ENCODE measurements at regions not wholly inside any gene's neighbourhood (a gene's known extent, or its start where the extent isn't known, plus 50 kb on each side); places are given as distances from the start of the nearest gene placed in this dataset.

DNA sequence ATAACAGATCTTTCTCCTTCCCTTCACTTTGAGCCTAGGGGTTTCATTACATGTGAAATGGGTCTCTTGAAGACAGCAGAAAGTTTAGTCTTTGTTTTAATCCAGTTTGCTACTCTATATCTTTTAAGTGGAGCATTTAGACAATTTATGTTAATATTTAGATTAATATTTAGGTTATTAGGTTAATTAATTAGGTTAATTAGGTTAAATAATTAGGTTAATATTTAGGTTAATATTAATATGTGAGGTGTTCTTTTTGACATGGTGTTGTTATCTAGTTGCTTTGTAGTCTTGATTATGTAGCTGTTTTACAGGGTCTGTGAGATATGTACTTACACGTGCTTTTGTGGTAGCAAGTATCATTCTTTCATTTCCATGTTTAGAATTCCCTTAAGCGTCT, 312.9 kb downstream of the NEK10 start:
- Histone ChIP-seq H4K91ac (ENCODE audit: low read length) (no peak overlapping the region), H3K9ac (ENCODE audit: low read length) (no peak overlapping the region), H3K14ac (ENCODE audit: low read length in 2 of 2) (no peak overlapping the region), H3K79me1 (replicated peaks; ENCODE audit: low read length, poor library complexity, severe bottlenecking) (no peaks in the 10 kb centered on the region), H2AK5ac (ENCODE audit: low read length, severe bottlenecking) (no peak overlapping the region), H3K4me3 (ENCODE audit: insufficient read depth in 1 of 2, low read depth in 1 of 2, low read length in 2 of 2) (no peak overlapping the region), H3K4me2 (ENCODE audit: low read length, poor library complexity, severe bottlenecking) (no peak overlapping the region), H2BK120ac (ENCODE audit: low read depth, low read length) (no peak overlapping the region), H3K23ac (ENCODE audit: low read length in 2 of 2) (no peak overlapping the region), H3K9me3 (ENCODE audit: control insufficient read depth, low read length) (peaks cover 41% of the 10 kb centered on the region), H4K8ac (ENCODE audit: low read length) (no peak overlapping the region), H3K4ac (ENCODE audit: low read depth in 1 of 2, low read length in 2 of 2) (no peak overlapping the region), H2BK12ac (ENCODE audit: low read length in 2 of 2) (no peak overlapping the region), H3K27ac (ENCODE audit: low read length, poor library complexity, severe bottlenecking) (no peak overlapping the region), H2BK15ac (ENCODE audit: low read depth, poor library complexity, severe bottlenecking) (no peak overlapping the region), H3K36me3 (ENCODE audit: control insufficient read depth in 1 of 2, insufficient read depth in 2 of 2, low read depth in 1 of 2, low read length in 2 of 2) (no peaks in the 10 kb centered on the region), H2AFZ (ENCODE audit: low read depth, low read length) (no peak overlapping the region), H2BK5ac (ENCODE audit: low read depth, low read length, poor library complexity, severe bottlenecking) (no peak overlapping the region), H3K4me1 (ENCODE audit: control insufficient read depth, insufficient read depth, low read depth, low read length) (no peaks in the 10 kb centered on the region), H3K27me3 (ENCODE audit: control insufficient read depth in 1 of 2, insufficient read depth in 1 of 2, low read length in 2 of 2) (no peaks in the 10 kb centered on the region), H3K18ac (ENCODE audit: low read depth in 1 of 2, low read length in 2 of 2) (no peak overlapping the region)
- 92% methylated on average over 2 of the region's 2 CpGs for WGBS
- no peak for DNase-seq

- Histone ChIP-seq H2BK5ac (ENCODE audit: low read depth, low read length, poor library complexity, severe bottlenecking) (no peak overlapping the region), H4K8ac (ENCODE audit: low read length) (no peak overlapping the region), H3K4me3 (ENCODE audit: insufficient read depth in 1 of 2, low read depth in 1 of 2, low read length in 2 of 2) (no peak overlapping the region), H2BK15ac (ENCODE audit: low read depth, poor library complexity, severe bottlenecking) (no peak overlapping the region), H3K4ac (ENCODE audit: low read depth in 1 of 2, low read length in 2 of 2) (no peak overlapping the region), H3K18ac (ENCODE audit: low read depth in 1 of 2, low read length in 2 of 2) (no peak overlapping the region), H3K27me3 (ENCODE audit: control insufficient read depth in 1 of 2, insufficient read depth in 1 of 2, low read length in 2 of 2) (peaks cover 0 to 5% of the 10 kb centered on the region in 2 experiments), H3K9me3 (ENCODE audit: control insufficient read depth, low read length) (peaks cover 12% of the 10 kb centered on the region), H3K14ac (ENCODE audit: low read length in 2 of 2) (no peak overlapping the region), H2BK12ac (ENCODE audit: low read length in 2 of 2) (no peak overlapping the region), H2AK5ac (ENCODE audit: low read length, severe bottlenecking) (no peak overlapping the region), H3K9ac (ENCODE audit: low read length) (no peak overlapping the region), H3K36me3 (ENCODE audit: control insufficient read depth in 1 of 2, insufficient read depth in 2 of 2, low read depth in 1 of 2, low read length in 2 of 2) (no peaks in the 10 kb centered on the region), H3K23ac (ENCODE audit: low read length in 2 of 2) (no peak overlapping the region), H3K4me2 (ENCODE audit: low read length, poor library complexity, severe bottlenecking) (no peak overlapping the region), H4K91ac (ENCODE audit: low read length) (no peak overlapping the region), H2AFZ (ENCODE audit: low read depth, low read length) (no peak overlapping the region), H3K4me1 (ENCODE audit: control insufficient read depth, insufficient read depth, low read depth, low read length) (no peaks in the 10 kb centered on the region), H3K27ac (ENCODE audit: low read length, poor library complexity, severe bottlenecking) (no peak overlapping the region), H3K79me1 (replicated peaks; ENCODE audit: low read length, poor library complexity, severe bottlenecking) (no peaks in the 10 kb centered on the region), H2BK120ac (ENCODE audit: low read depth, low read length) (no peak overlapping the region)
- no peak for DNase-seq
Measured at GRCh38 chr3:27059489-27059888, 309.7 kb downstream of the NEK10 start.
